ENCODE measurements at regions not wholly inside any gene's neighbourhood (a gene's known extent, or its start where the extent isn't known, plus 50 kb on each side); places are given as distances from the start of the nearest gene placed in this dataset.

GRCh38 chr1:117689997-117690625 lies 84.3 kb downstream of the TENT5C start:
- no peak for TF ChIP-seq CTCF (IDR thresholded peaks at IDR 0.05)
- no peak for TF ChIP-seq POLR2A (IDR thresholded peaks at IDR 0.05)
- H3K27me3 ChIP-seq: no peaks in the 10 kb centered on the region
- H3K36me3 ChIP-seq: no peaks in the 10 kb centered on the region
- no peak overlapping the region for H3K27ac ChIP-seq
- no peak for DNase-seq
- no peak overlapping the region for H3K4me3 ChIP-seq
- intact Hi-C loops (cut with DNase I; ENCODE audit: low total_unique reads): no loop called here
- H3K4me1 ChIP-seq: peaks cover 0 to 3% of the 10 kb centered on the region in 2 donors
- no peaks in the 10 kb centered on the region for H3K9me3 ChIP-seq

GRCh38 chr1:117691942-117692341 lies 86.1 kb downstream of the TENT5C start:
- intact Hi-C loops (cut with DNase I; ENCODE audit: low total_unique reads): no loop called here

GRCh38 chr1:117694543-117694942 lies 88.7 kb downstream of the TENT5C start:
- Histone ChIP-seq H3K4me1 (peaks cover 4 to 22% of the 10 kb centered on the region in 2 donors), H3K4me3 (no peak overlapping the region), H3K36me3 (no peaks in the 10 kb centered on the region), H3K27ac (no peak overlapping the region), H3K27me3 (no peaks in the 10 kb centered on the region), H3K9me3 (no peaks in the 10 kb centered on the region)
- TF ChIP-seq POLR2A (IDR thresholded peaks at IDR 0.05) (no peak), CTCF (IDR thresholded peaks at IDR 0.05) (no peak)
- DNase-seq: no peak
- intact Hi-C loops (cut with DNase I; ENCODE audit: low total_unique reads): no loop called here

More at GRCh38 chr1:117691942-117692341, 86.1 kb downstream of the TENT5C start:
- Histone ChIP-seq H3K4me1 (peaks cover 4 to 8% of the 10 kb centered on the region in 2 donors), H3K9me3 (no peaks in the 10 kb centered on the region), H3K27ac (no peak overlapping the region), H3K36me3 (no peaks in the 10 kb centered on the region), H3K4me3 (no peak overlapping the region), H3K27me3 (no peaks in the 10 kb centered on the region)
- no peak for TF ChIP-seq POLR2A (IDR thresholded peaks at IDR 0.05)
- TF ChIP-seq CTCF (IDR thresholded peaks at IDR 0.05): no peak
- no peak for DNase-seq

- H3K9me3 ChIP-seq: no peaks in the 10 kb centered on the region
- no peaks in the 10 kb centered on the region for H3K27me3 ChIP-seq
- DNase-seq: peak; percentile 52 to 54
- H3K4me3 ChIP-seq: no peak overlapping the region
- H3K27ac ChIP-seq: peak overlapping the region; percentile 77 to 86
- TF ChIP-seq POLR2A (IDR thresholded peaks at IDR 0.05) (no peak), CTCF (IDR thresholded peaks at IDR 0.05) (no peak)
- peaks cover 4 to 22% of the 10 kb centered on the region in 2 donors for H3K4me1 ChIP-seq
- no peaks in the 10 kb centered on the region for H3K36me3 ChIP-seq
- intact Hi-C loops (cut with DNase I; ENCODE audit: low total_unique reads): no loop called here
Observed at GRCh38 chr1:117695796-117696490, 90.1 kb downstream of the TENT5C start.

GRCh38 chr1:117696561-117696960 lies 90.7 kb downstream of the TENT5C start:
- no peak for TF ChIP-seq POLR2A (IDR thresholded peaks at IDR 0.05)
- no peak for TF ChIP-seq CTCF (IDR thresholded peaks at IDR 0.05)
- H3K36me3 ChIP-seq: no peaks in the 10 kb centered on the region
- peak overlapping the region; percentile 77 to 86 for H3K27ac ChIP-seq
- no peak for DNase-seq
- H3K4me3 ChIP-seq: no peak overlapping the region
- H3K27me3 ChIP-seq: no peaks in the 10 kb centered on the region
- intact Hi-C loops (cut with DNase I; ENCODE audit: low total_unique reads): no loop called here
- no peaks in the 10 kb centered on the region for H3K9me3 ChIP-seq
- peaks cover 4 to 22% of the 10 kb centered on the region in 2 donors for H3K4me1 ChIP-seq
